ENCODE measurements at regions not wholly inside any gene's neighbourhood (a gene's known extent, or its start where the extent isn't known, plus 50 kb on each side); places are given as distances from the start of the nearest gene placed in this dataset.
"Not testable (repeated sequence)": the region's sequence is repeated elsewhere in the genome, so short reads cannot be mapped to it uniquely, and the experiment has no call there.

GRCh38 chr11:22106566-22106965 lies 86.3 kb upstream of the ANO5 start:
- no peaks in the 10 kb centered on the region for H3K36me3 Mint-ChIP-seq (ENCODE audit: low read depth)
- H3K9me3 Mint-ChIP-seq (ENCODE audit: insufficient read depth) = peaks cover 9% of the 10 kb centered on the region
- no peak overlapping the region for H3K4me3 Mint-ChIP-seq
- ChIA-PET CTCF (no interaction called here), POLR2A (no interaction called here)
- no peaks in the 10 kb centered on the region for H3K27me3 Mint-ChIP-seq (ENCODE audit: low read depth)
- no peak for ATAC-seq
- H3K27ac Mint-ChIP-seq = no peak overlapping the region
- DNase-seq = no peak
- no peaks in the 10 kb centered on the region for H3K4me1 Mint-ChIP-seq (ENCODE audit: low read depth)

DNA sequence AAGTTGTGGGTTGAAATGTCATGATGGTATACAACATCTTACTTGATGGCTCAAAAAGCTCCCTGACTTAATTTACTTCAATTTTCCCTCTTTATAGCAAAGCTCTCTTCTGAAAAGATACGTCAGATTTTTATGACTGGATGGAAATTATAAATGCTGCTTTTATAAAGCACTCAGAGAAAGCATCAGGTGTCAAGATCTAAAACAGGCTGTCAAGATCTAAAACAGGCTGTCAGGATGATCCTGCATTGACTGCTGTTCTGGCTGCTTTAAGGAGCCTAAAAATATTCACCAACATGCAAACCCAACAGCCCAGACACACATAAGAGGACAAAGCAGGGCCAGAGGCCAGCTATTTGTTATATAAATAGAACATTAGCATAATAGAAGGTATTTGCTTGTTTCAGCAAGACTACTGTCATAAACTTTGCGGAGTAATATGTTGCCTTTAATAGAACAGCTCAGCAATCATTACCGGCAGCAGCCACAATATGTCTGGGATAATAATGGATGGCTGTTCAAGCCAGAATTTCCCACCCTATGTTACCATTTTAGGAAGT lies 77.3 kb upstream of the ANO5 start:
- Mint-ChIP-seq H3K9me3 (ENCODE audit: insufficient read depth) (peaks cover 5% of the 10 kb centered on the region), H3K27me3 (ENCODE audit: low read depth) (no peaks in the 10 kb centered on the region), H3K4me1 (ENCODE audit: low read depth) (no peaks in the 10 kb centered on the region), H3K4me3 (no peak overlapping the region), H3K27ac (no peak overlapping the region), H3K36me3 (ENCODE audit: low read depth) (no peaks in the 10 kb centered on the region)
- ChIA-PET POLR2A (no interaction called here), CTCF (no interaction called here)
- DNase-seq (no peak), ATAC-seq (no peak)

DNA sequence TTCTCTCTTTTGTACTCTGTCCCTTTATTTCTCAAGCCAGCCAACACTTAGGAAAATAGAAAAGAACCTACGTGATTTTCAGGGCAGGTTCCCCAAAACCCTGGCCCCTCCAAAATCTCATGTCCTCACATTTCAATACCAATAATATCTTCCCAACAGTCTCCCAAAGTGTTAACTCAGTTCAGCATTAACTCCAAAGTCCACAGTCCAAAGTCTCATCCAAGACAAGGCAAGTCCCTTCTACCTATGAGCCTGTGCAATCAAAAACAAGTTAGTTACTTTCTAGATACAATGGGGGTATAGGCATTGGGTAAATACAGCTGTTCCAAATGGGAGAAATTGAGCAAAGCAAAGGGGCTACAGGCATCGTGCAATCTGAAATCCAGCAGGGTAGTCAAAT lies 64.9 kb upstream of the ANO5 start:
- POLR2A ChIA-PET; ATAC-seq; CTCF ChIA-PET; H3K4me1 Mint-ChIP-seq (ENCODE audit: low read depth); H3K4me3 Mint-ChIP-seq; H3K27ac Mint-ChIP-seq; DNase-seq; H3K27me3 Mint-ChIP-seq (ENCODE audit: low read depth); H3K36me3 Mint-ChIP-seq (ENCODE audit: low read depth): not testable (repeated sequence)
- peaks cover 13% of the 10 kb centered on the region for H3K9me3 Mint-ChIP-seq (ENCODE audit: insufficient read depth)

DNA sequence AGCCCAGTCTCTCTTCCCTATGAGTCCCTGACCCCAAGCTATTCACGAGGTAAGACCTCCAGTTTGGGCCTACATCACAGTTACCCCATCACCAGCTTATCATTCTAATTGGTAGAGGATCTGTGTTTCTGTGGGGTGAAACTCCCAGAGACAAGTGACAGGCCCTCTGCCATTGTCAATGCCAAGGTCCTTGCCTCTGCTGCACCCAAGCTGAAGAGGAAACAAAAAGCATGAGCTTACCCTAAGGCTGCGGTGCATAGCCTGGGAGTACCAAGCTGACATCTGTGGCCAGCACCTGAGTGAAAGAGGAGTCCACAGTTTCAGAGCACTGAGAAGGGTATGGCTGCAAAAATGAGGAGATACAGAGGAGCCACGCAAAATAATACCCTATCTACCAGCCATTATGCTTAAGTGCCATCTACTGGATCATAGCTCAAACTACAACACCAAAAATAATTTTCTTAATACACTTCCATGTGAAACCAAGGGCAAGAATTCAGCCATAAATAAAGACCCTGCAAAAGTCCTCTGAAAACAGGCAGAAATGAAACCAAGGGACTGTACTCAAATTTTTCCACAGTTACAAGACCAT lies 62.3 kb upstream of the ANO5 start:
- no peak overlapping the region for H3K27ac Mint-ChIP-seq
- CTCF ChIA-PET = interaction anchor here (0.9 to 1.0 kb wide), 2 partner anchors 9 to 1483 kb away, joined by 3 read pairs; no protein-coding TSS in a partner anchor
- H3K4me3 Mint-ChIP-seq = no peak overlapping the region

DNA sequence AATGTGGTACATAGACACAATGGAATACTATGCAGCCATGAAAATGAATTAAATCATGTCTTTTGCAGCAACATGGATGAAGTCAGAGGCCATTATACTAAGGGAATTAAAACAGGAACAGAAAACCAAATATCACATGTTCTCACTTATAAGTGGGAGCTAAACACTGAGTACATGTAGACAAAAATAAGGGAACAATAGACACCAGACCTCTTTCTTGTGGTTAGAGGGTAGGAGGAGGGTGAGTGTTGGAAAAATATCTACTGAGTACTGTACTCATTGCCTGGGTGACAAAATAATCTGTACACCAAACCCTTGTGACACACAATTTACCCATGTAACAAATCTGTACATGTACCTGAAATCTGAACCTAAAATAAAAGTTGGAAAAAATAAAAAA lies 59.1 kb upstream of the ANO5 start:
- DNase-seq = no peak
- ChIA-PET CTCF (no interaction called here), POLR2A (no interaction called here)
- H3K27me3 Mint-ChIP-seq (ENCODE audit: low read depth) = no peaks in the 10 kb centered on the region
- ATAC-seq = no peak
- no peak overlapping the region for H3K4me3 Mint-ChIP-seq
- no peaks in the 10 kb centered on the region for H3K36me3 Mint-ChIP-seq (ENCODE audit: low read depth)
- no peaks in the 10 kb centered on the region for H3K4me1 Mint-ChIP-seq (ENCODE audit: low read depth)
- no peaks in the 10 kb centered on the region for H3K9me3 Mint-ChIP-seq (ENCODE audit: insufficient read depth)
- H3K27ac Mint-ChIP-seq = no peak overlapping the region

More for the DNA sequence above, 62.3 kb upstream of the ANO5 start:
- POLR2A ChIA-PET = no interaction called here
- Mint-ChIP-seq H3K9me3 (ENCODE audit: insufficient read depth) (peaks cover 9% of the 10 kb centered on the region), H3K27me3 (ENCODE audit: low read depth) (no peaks in the 10 kb centered on the region), H3K36me3 (ENCODE audit: low read depth) (no peaks in the 10 kb centered on the region), H3K4me1 (ENCODE audit: low read depth) (no peaks in the 10 kb centered on the region)
- DNase-seq (no peak), ATAC-seq (no peak)

DNA sequence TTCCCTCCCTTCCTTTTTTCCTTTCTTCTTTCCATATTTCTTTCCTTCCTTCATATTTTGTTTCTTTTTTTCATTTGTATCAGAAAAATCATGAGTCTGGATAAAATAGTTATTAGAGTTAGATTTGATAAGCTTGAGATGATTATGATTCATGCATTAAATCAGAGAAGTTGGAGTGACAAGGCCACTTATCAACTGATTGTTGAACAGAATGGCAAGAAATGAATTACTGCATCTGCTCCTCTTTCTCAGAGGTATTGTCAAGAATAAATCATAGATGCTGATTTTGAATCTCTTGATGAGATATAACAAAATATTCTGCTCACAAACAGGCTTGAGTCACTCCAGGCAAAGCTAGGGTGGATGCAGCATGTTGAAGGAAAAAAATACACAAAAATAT lies 54.6 kb upstream of the ANO5 start:
- Mint-ChIP-seq H3K27me3 (ENCODE audit: low read depth) (no peaks in the 10 kb centered on the region), H3K9me3 (ENCODE audit: insufficient read depth) (no peaks in the 10 kb centered on the region), H3K4me3 (no peak overlapping the region), H3K36me3 (ENCODE audit: low read depth) (no peaks in the 10 kb centered on the region), H3K4me1 (ENCODE audit: low read depth) (no peaks in the 10 kb centered on the region), H3K27ac (no peak overlapping the region)
- DNase-seq (no peak), ATAC-seq (no peak)
- ChIA-PET CTCF (no interaction called here), POLR2A (no interaction called here)
